Neural cell (in vitro differentiated cells): ENCODE measurements at regions not wholly inside any gene's neighbourhood (a gene's known extent, or its start where the extent isn't known, plus 50 kb on each side); places are given as distances from the start of the nearest gene placed in this dataset.

Source experiments
- CTCF ChIP-seq: fragments of 450-650 bp; IDR thresholded peaks from 2 replicates; pipeline ENCODE4 v1.5.1; 2014; ENCODE audit warnings: antibody characterized with exemption, mild to moderate bottlenecking, moderate library complexity; ENCODE audit not compliant: poor library complexity, severe bottlenecking
- EP300 ChIP-seq: fragments of 450-650 bp; conservative IDR thresholded peaks from 2 replicates; pipeline ENCODE4 v1.6.1; 2014; ENCODE audit warnings: antibody characterized with exemption, mild to moderate bottlenecking, moderate library complexity; ENCODE audit not compliant: poor library complexity, severe bottlenecking
- EZH2 ChIP-seq: fragments of 200-600, 300-800 bp; shearing (Covaris generic), sonication (generic); IDR thresholded peaks from 2 replicates; pipeline ENCODE4 v1.6.1; 2014; ENCODE audit warnings: antibody characterized with exemption, low read length, borderline replicate concordance, mild to moderate bottlenecking; ENCODE audit not compliant: insufficient read depth, poor library complexity, severe bottlenecking
- POLR2AphosphoS5 ChIP-seq: IDR thresholded peaks from 2 replicates; pipeline ENCODE4 v1.6.1; 2012
- RAD21 ChIP-seq: fragments of 450-650 bp; conservative IDR thresholded peaks from 2 replicates; pipeline ENCODE4 v1.6.1; 2014; ENCODE audit warnings: antibody characterized with exemption, mild to moderate bottlenecking, moderate library complexity
- REST ChIP-seq: IDR thresholded peaks from 2 replicates; pipeline ENCODE4 v1.6.1; 2012; ENCODE audit warnings: borderline replicate concordance
- TAF1 ChIP-seq: IDR thresholded peaks from 2 replicates; pipeline ENCODE4 v1.6.1; 2012; ENCODE audit warnings: low read depth

DNA sequence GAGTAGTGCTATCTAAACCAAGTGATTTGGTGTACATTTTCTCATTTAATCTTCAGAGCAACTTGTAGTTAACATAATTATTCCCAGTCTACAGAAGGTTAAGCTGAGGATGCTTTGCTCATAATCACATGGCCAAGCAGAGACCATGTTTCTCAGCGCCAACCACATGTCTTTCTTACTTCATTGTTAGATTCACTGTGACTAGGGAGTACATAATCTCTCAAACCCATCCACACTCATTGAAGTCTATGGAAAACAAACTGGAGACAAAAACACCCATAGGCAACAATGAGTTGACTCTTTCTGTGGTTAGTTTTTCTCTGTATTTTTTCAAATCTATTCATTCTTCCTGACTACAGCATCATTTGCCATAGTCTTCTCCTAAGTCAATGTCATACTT is 281.7 kb upstream of the PTGER4 start:
- TF ChIP-seq TAF1 (no peak), CTCF (no peak), EZH2 (no peak), POLR2AphosphoS5 (no peak), RAD21 (no peak), EP300 (no peak), REST (no peak)
